ENCODE measurements at regions not wholly inside any gene's neighbourhood (a gene's known extent, or its start where the extent isn't known, plus 50 kb on each side); places are given as distances from the start of the nearest gene placed in this dataset.

GRCh38 chr4:130092187-130093015 is 996.4 kb downstream of the C4orf33 start:
- ATAC-seq (ENCODE audit: insufficient number of reproducible peaks, low FRiP score, low read depth) = no peak
- no peak for TF ChIP-seq CTCF (IDR thresholded peaks at IDR 0.05)
- no peak overlapping the region for H3K27ac ChIP-seq

DNA sequence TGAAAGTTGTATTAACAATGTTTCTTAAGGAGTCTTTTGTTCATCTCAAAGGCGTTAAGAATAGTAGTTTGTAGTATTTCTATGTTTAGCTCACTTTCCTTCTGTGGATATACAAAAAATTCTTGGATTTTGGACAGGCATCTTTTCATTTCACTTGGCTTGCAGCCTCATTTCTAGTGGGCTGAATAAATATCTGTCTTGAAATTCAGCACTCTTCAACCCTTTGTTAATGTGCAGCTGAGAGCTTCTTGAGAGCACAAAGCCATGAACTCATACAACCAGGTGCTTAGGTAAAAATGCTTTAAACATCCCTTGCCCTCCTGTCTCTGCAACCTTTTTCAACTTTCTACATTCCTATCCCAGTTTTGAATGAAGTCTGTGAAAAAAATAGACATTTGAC is 1003.2 kb downstream of the C4orf33 start:
- ATAC-seq (ENCODE audit: insufficient number of reproducible peaks, low FRiP score, low read depth) (no peak), DNase-seq (ENCODE audit: low spot score) (no peak)
- H3K27ac ChIP-seq = no peak overlapping the region
- H3K27me3 ChIP-seq (replicated peaks; ENCODE audit: insufficient read depth) = no peaks in the 10 kb centered on the region
- no peaks in the 10 kb centered on the region for H3K9me3 ChIP-seq
- H3K36me3 ChIP-seq = no peaks in the 10 kb centered on the region
- no peak overlapping the region for H3K4me3 ChIP-seq
- TF ChIP-seq CTCF (IDR thresholded peaks at IDR 0.05) = no peak
- H3K4me1 ChIP-seq (ENCODE audit: control insufficient read depth in 1 of 2, low read depth in 2 of 2) = no peaks in the 10 kb centered on the region

More at GRCh38 chr4:130092187-130093015, 996.4 kb downstream of the C4orf33 start:
- Histone ChIP-seq H3K27me3 (replicated peaks; ENCODE audit: insufficient read depth) (no peaks in the 10 kb centered on the region), H3K4me1 (ENCODE audit: control insufficient read depth in 1 of 2, low read depth in 2 of 2) (no peaks in the 10 kb centered on the region), H3K36me3 (no peaks in the 10 kb centered on the region), H3K9me3 (no peaks in the 10 kb centered on the region), H3K4me3 (no peak overlapping the region)
- no peak for DNase-seq (ENCODE audit: low spot score)

- TF ChIP-seq CTCF (IDR thresholded peaks at IDR 0.05) = no peak
- DNase-seq (ENCODE audit: low spot score) (no peak), ATAC-seq (ENCODE audit: insufficient number of reproducible peaks, low FRiP score, low read depth) (no peak)
- Histone ChIP-seq H3K27me3 (replicated peaks; ENCODE audit: insufficient read depth) (no peaks in the 10 kb centered on the region), H3K27ac (no peak overlapping the region), H3K4me1 (ENCODE audit: control insufficient read depth in 1 of 2, low read depth in 2 of 2) (no peaks in the 10 kb centered on the region), H3K4me3 (no peak overlapping the region), H3K9me3 (peaks cover 5% of the 10 kb centered on the region), H3K36me3 (no peaks in the 10 kb centered on the region)
These were observed 1014.2 kb downstream of the C4orf33 start for GRCh38 chr4:130110189-130110588.

DNA sequence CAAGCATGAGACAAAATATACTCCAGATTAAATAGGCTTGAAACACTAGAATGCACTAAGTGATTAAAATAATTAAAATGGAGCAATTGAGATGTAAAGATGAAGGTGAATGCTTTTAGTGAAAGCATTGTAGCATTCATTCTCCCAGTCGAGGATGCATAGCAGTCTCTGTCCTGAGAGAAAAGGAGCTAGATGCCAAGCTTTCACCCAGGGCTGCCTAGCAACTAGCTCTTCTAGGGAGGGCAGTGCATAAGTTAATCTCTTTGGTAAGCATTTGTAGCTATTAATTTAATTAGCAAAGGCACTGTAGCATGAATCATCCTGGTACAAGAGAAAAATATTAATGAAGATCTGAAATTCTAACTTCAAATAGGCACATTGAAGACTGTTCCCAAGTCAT is 1014.8 kb downstream of the C4orf33 start:
- Histone ChIP-seq H3K27ac (no peak overlapping the region), H3K9me3 (peaks cover 5% of the 10 kb centered on the region), H3K27me3 (replicated peaks; ENCODE audit: insufficient read depth) (no peaks in the 10 kb centered on the region), H3K36me3 (no peaks in the 10 kb centered on the region), H3K4me3 (no peak overlapping the region), H3K4me1 (ENCODE audit: control insufficient read depth in 1 of 2, low read depth in 2 of 2) (no peaks in the 10 kb centered on the region)
- no peak for ATAC-seq (ENCODE audit: insufficient number of reproducible peaks, low FRiP score, low read depth)
- TF ChIP-seq CTCF (IDR thresholded peaks at IDR 0.05) = no peak
- DNase-seq (ENCODE audit: low spot score) = no peak

- Histone ChIP-seq H3K27me3 (replicated peaks; ENCODE audit: insufficient read depth) (no peaks in the 10 kb centered on the region), H3K4me3 (no peak overlapping the region), H3K27ac (no peak overlapping the region), H3K36me3 (no peaks in the 10 kb centered on the region), H3K9me3 (no peaks in the 10 kb centered on the region), H3K4me1 (ENCODE audit: control insufficient read depth in 1 of 2, low read depth in 2 of 2) (no peaks in the 10 kb centered on the region)
- ATAC-seq (ENCODE audit: insufficient number of reproducible peaks, low FRiP score, low read depth) (no peak), DNase-seq (ENCODE audit: low spot score) (no peak)
- no peak for TF ChIP-seq CTCF (IDR thresholded peaks at IDR 0.05)
These were observed 1028.1 kb downstream of the C4orf33 start for GRCh38 chr4:130124066-130124465.

Measured in thoracic aorta (tissue), 2 donors.